HL-60 (cell line): ENCODE measurements at regions not wholly inside any gene's neighbourhood (a gene's known extent, or its start where the extent isn't known, plus 50 kb on each side); places are given as distances from the start of the nearest gene placed in this dataset.

Experiments used
- DNase-seq, 2 experiments: peaks; one replicate each; pipeline ENCODE4 v3.0.0-alpha.2; 2010 to 2020; ENCODE audit warnings: low read depth in 1 of 2, low spot score in 1 of 2
- H3K27ac ChIP-seq: fragments of 250-450 bp; sonication (Bioruptor Pico); replicated peaks from 2 replicates; pipeline ENCODE4 v1.5.1; 2020; ENCODE audit warnings: mild to moderate bottlenecking, moderate library complexity
- H3K27me3 ChIP-seq: fragments of 250-450 bp; sonication (Bioruptor Pico); 2 replicates; pipeline ENCODE4 v1.5.1; 2021; ENCODE audit warnings: mild to moderate bottlenecking, moderate library complexity; ENCODE audit not compliant: insufficient read depth, poor library complexity, severe bottlenecking
- H3K4me3 ChIP-seq: replicated peaks from 2 replicates; pipeline ENCODE4 v1.5.1; 2011; ENCODE audit warnings: mild to moderate bottlenecking, control low read depth, low read length; ENCODE audit not compliant: insufficient read depth
- GABPA ChIP-seq: IDR thresholded peaks from 2 replicates; pipeline ENCODE4 v1.6.1; 2012; ENCODE audit warnings: low read depth
- POLR2AphosphoS5 ChIP-seq: IDR thresholded peaks from 2 replicates; pipeline ENCODE4 v1.6.1; 2012; ENCODE audit warnings: low read depth
- SPI1 ChIP-seq: IDR thresholded peaks from 2 replicates; pipeline ENCODE4 v1.6.1; 2012; ENCODE audit warnings: low read depth, mild to moderate bottlenecking, borderline replicate concordance
- TF ChIP-seq, protein P1 (sequence below): IDR thresholded peaks from 2 replicates; pipeline ENCODE4 v1.6.1; 2012; ENCODE audit warnings: low read depth; ENCODE audit not compliant: insufficient replicate concordance
- TF ChIP-seq, protein P2 (sequence below): IDR thresholded peaks from one replicate; pipeline ENCODE4 v1.5.1; 2011; ENCODE audit warnings: low read length, control low read depth, inconsistent platforms; ENCODE audit not compliant: insufficient read depth

DNA sequence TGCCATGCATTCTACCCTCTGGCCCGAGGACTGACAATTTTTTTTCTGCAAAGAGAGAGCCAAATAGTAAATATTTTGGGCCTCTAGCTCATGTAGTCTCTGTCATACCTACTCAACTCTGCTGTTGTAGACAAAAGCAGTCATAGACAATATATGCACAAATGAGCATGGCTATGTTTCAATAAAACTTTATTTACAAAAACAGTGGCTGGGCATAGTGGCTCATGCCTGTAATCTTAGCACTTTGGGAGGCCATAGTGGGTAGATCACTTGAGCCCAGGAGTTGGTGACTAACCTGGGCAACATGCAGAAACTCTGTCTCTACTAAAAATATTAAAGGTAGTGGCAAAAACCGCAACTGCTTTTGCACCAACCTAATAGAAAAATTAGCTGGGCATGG is 153.7 kb upstream of the BTG1 start:
- H3K4me3 ChIP-seq: no peak overlapping the region
- DNase-seq: no peak
- H3K27ac ChIP-seq: no peak overlapping the region
- TF ChIP-seq POLR2AphosphoS5: no peak
- H3K27me3 ChIP-seq: no peaks in the 10 kb centered on the region

DNA sequence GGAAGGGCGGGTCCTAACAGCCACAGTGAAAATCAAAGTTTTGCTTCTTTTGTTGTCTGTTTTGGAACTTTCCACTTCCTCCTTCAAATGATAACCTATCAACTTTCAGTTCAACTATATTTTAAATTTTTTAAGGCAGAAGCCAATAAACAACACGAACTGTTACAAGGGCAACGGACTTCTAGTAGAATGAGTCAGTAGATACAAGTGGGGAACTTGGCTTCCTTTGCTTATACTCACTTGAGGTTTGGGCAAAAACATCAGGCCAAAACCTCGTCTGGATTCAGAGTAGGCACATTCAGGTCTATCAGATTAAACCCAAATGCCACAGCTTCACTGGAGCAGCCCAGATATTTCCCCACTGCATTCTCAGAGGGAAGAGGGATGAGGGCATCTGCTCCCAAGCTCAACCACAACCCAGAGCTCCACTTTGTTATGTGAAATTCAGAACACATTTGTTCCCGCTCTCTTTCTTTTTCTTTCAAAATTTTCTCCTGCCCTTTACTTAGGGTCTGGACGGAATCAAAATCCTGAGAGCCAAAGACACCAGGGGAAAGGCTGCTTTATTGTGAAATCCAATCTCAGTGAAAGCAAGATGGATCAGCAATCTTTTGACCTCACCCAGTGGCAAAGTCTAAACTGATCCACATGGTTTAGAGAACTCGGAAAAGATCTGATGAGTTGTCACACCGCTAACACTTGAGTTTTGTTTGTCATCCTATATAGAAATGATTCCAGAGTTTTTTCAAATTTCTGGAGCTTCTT is 152.5 kb upstream of the BTG1 start:
- H3K4me3 ChIP-seq: no peak overlapping the region
- H3K27me3 ChIP-seq: no peaks in the 10 kb centered on the region
- no peak overlapping the region for H3K27ac ChIP-seq
- TF ChIP-seq SPI1 (no peak), GABPA (no peak), POLR2AphosphoS5 (no peak)
- TF ChIP-seq, protein P1, sequence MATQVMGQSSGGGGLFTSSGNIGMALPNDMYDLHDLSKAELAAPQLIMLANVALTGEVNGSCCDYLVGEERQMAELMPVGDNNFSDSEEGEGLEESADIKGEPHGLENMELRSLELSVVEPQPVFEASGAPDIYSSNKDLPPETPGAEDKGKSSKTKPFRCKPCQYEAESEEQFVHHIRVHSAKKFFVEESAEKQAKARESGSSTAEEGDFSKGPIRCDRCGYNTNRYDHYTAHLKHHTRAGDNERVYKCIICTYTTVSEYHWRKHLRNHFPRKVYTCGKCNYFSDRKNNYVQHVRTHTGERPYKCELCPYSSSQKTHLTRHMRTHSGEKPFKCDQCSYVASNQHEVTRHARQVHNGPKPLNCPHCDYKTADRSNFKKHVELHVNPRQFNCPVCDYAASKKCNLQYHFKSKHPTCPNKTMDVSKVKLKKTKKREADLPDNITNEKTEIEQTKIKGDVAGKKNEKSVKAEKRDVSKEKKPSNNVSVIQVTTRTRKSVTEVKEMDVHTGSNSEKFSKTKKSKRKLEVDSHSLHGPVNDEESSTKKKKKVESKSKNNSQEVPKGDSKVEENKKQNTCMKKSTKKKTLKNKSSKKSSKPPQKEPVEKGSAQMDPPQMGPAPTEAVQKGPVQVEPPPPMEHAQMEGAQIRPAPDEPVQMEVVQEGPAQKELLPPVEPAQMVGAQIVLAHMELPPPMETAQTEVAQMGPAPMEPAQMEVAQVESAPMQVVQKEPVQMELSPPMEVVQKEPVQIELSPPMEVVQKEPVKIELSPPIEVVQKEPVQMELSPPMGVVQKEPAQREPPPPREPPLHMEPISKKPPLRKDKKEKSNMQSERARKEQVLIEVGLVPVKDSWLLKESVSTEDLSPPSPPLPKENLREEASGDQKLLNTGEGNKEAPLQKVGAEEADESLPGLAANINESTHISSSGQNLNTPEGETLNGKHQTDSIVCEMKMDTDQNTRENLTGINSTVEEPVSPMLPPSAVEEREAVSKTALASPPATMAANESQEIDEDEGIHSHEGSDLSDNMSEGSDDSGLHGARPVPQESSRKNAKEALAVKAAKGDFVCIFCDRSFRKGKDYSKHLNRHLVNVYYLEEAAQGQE: no peak
- TF ChIP-seq, protein P2, sequence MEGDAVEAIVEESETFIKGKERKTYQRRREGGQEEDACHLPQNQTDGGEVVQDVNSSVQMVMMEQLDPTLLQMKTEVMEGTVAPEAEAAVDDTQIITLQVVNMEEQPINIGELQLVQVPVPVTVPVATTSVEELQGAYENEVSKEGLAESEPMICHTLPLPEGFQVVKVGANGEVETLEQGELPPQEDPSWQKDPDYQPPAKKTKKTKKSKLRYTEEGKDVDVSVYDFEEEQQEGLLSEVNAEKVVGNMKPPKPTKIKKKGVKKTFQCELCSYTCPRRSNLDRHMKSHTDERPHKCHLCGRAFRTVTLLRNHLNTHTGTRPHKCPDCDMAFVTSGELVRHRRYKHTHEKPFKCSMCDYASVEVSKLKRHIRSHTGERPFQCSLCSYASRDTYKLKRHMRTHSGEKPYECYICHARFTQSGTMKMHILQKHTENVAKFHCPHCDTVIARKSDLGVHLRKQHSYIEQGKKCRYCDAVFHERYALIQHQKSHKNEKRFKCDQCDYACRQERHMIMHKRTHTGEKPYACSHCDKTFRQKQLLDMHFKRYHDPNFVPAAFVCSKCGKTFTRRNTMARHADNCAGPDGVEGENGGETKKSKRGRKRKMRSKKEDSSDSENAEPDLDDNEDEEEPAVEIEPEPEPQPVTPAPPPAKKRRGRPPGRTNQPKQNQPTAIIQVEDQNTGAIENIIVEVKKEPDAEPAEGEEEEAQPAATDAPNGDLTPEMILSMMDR: no peak
- no peak for DNase-seq

DNA sequence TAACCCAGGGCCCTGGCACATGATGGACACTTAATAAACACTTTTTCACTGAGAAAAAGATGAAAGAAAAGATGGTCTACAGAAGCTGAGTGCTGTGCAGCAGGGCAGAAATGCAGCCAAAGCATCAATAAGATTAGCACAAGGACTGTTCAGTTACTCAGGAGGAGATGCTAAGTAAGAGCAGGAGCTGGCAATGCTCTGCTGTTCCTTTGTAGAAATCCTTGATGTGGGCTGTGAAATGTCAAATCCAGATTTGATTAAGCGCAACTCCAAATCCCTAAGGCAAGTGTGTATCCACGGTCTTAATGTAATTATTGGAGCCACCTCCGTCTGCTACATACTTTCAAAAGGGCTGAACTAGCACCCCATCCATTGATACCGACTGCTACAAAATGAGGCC is 151.8 kb upstream of the BTG1 start:
- DNase-seq: no peak
- TF ChIP-seq GABPA (no peak), SPI1 (no peak), POLR2AphosphoS5 (no peak)
- TF ChIP-seq, protein P1: no peak
- TF ChIP-seq, protein P2: no peak
- Histone ChIP-seq H3K27me3 (no peaks in the 10 kb centered on the region), H3K4me3 (no peak overlapping the region), H3K27ac (no peak overlapping the region)

DNA sequence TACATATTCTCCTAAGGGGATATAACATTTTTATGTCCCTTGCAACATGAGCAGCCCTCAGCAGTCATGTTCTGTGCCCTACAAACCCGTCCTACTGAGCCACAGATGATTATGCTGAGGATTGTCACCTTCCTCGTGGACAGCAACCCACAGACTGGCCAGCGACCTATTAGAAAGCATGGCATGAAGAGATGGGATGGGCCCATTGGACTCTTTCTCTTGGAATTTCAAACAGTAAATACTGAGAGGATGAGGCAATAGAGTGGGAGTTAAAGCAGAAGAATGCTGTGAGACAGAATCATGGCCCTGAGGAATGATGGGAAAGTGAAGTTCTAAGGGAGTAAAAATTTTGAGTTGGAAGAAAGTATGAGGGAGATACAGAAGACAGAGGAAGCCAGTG is 149.9 kb upstream of the BTG1 start:
- TF ChIP-seq GABPA: no peak
- no peak for TF ChIP-seq SPI1
- TF ChIP-seq POLR2AphosphoS5: no peak
- TF ChIP-seq, protein P2: no peak
- TF ChIP-seq, protein P1: no peak
- no peak for DNase-seq
- H3K4me3 ChIP-seq: no peak overlapping the region
- H3K27ac ChIP-seq: no peak overlapping the region
- no peaks in the 10 kb centered on the region for H3K27me3 ChIP-seq
